Uterus (tissue), 3 donors: ENCODE measurements at regions not wholly inside any gene's neighbourhood (a gene's known extent, or its start where the extent isn't known, plus 50 kb on each side); places are given as distances from the start of the nearest gene placed in this dataset.
"Not testable (repeated sequence)": the region's sequence is repeated elsewhere in the genome, so short reads cannot be mapped to it uniquely, and the experiment has no call there.

Source experiments
- DNase-seq, 2 donors: peaks; one replicate each; pipeline ENCODE4 v3.0.0-alpha.2; 2019 to 2020
- H3K27ac ChIP-seq, 2 donors: fragments of 200-600 bp; sonication (generic); 1 replicate in 1 of 2; 2 replicates in 1 of 2; pipeline ENCODE4 v1.5.1; 2016 to 2018
- H3K27me3 ChIP-seq, 2 donors: fragments of 200-600 bp; sonication (generic); one replicate each; pipeline ENCODE4 v1.5.1; 2018 to 2019; ENCODE audit warnings: control low read depth in 1 of 2
- H3K36me3 ChIP-seq, 2 donors: fragments of 200-600 bp; sonication (generic); one replicate each; pipeline ENCODE4 v1.5.1; 2019; ENCODE audit warnings: control low read depth in 1 of 2
- H3K4me1 ChIP-seq, 2 donors: fragments of 200-600 bp; sonication (generic); one replicate each; pipeline ENCODE4 v1.5.1; 2018 to 2019; ENCODE audit warnings: control low read depth in 1 of 2
- H3K4me3 ChIP-seq, 2 donors: fragments of 200-600 bp; sonication (generic); 1 replicate in 1 of 2; 2 replicates in 1 of 2; pipeline ENCODE4 v1.5.1; 2018 to 2019; ENCODE audit warnings: mild to moderate bottlenecking in 1 of 2
- H3K9me3 ChIP-seq, 2 donors: fragments of 200-600 bp; sonication (generic); one replicate each; pipeline ENCODE4 v1.5.1; 2019; ENCODE audit warnings: control low read depth in 1 of 2
- POLR2A ChIP-seq, 2 donors: fragments of 450-650 bp; IDR thresholded peaks; one replicate each; pipeline ENCODE4 v1.6.1; 2016; ENCODE audit warnings: antibody characterized with exemption in 2 of 2, mild to moderate bottlenecking in 1 of 2, moderate library complexity in 1 of 2
- intact Hi-C: fragments of 100-400 bp; cut with DNase I; formaldehyde crosslinking; loops from one replicate; pipeline ENCODE4 v1.15.1; 2023; ENCODE audit warnings: low total_unique reads
- TF ChIP-seq, protein P1 (sequence below), 4 experiments: fragments of 200-600 bp in 2 of 4; fragments of 450-650 bp in 2 of 4; sonication (generic) in 2 of 4; IDR thresholded peaks; one replicate each; pipeline ENCODE4 v1.5.1; 2016 to 2019; ENCODE audit warnings: antibody characterized with exemption in 4 of 4, mild to moderate bottlenecking in 2 of 4, moderate library complexity in 1 of 4
- donor health status: DM: yes; HTN: yes; CAD: no.

DNA sequence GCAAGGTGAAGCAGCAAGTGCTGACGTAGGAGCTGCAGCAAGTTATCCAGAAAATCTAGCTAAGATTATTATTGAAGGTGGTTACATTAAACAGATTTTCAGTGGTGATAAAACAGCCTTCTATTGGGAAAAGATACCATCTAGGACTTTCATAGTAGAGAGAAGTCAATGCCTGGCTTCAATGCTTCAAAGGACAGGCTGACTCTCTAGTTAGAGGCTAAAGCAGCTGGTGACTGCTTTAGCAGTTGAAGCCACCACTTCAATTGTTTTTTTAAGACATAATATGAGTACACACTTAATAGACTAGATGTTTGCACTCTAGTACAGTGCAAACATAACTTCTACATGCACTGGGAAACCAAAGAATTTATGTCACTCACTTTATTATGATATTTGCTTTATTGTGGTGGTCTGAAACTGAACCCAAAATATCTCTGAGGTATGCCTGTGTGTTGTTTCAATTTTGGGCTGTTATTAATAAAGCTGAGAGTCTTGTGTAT lies 1026.9 kb upstream of the FOXG1 start:
- Histone ChIP-seq H3K9me3 (no peaks in the 10 kb centered on the region), H3K4me1 (no peaks in the 10 kb centered on the region), H3K4me3 (no peak overlapping the region), H3K27ac (no peak overlapping the region), H3K36me3 (no peaks in the 10 kb centered on the region), H3K27me3 (no peaks in the 10 kb centered on the region)
- intact Hi-C loops, result no loop called here
- TF ChIP-seq, protein P1, sequence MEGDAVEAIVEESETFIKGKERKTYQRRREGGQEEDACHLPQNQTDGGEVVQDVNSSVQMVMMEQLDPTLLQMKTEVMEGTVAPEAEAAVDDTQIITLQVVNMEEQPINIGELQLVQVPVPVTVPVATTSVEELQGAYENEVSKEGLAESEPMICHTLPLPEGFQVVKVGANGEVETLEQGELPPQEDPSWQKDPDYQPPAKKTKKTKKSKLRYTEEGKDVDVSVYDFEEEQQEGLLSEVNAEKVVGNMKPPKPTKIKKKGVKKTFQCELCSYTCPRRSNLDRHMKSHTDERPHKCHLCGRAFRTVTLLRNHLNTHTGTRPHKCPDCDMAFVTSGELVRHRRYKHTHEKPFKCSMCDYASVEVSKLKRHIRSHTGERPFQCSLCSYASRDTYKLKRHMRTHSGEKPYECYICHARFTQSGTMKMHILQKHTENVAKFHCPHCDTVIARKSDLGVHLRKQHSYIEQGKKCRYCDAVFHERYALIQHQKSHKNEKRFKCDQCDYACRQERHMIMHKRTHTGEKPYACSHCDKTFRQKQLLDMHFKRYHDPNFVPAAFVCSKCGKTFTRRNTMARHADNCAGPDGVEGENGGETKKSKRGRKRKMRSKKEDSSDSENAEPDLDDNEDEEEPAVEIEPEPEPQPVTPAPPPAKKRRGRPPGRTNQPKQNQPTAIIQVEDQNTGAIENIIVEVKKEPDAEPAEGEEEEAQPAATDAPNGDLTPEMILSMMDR (IDR thresholded peaks at IDR 0.05), result no peak
- no peak for TF ChIP-seq POLR2A (IDR thresholded peaks at IDR 0.05)
- DNase-seq, result no peak

DNA sequence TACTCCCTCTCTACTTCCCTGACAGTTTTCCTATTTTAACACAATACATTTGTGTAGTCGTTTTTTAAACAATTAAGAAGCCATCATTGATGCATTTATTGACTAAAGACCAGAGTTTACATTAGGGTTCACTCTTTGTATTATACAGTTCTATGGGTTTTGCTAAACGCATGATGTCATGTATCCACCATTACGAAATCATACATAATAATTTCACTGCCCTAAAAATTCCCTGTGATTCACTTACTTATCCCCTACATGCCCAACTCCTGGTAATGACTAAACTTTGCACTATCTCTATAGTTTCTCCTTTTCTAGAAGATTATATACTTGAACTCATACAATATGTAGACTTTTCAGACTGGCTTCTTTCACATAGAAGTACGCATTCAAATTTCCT lies 1016.5 kb upstream of the FOXG1 start:
- Histone ChIP-seq H3K36me3 (no peaks in the 10 kb centered on the region), H3K27ac (no peak overlapping the region), H3K4me1 (no peaks in the 10 kb centered on the region), H3K27me3 (no peaks in the 10 kb centered on the region), H3K9me3 (no peaks in the 10 kb centered on the region), H3K4me3 (no peak overlapping the region)
- TF ChIP-seq, protein P1 (IDR thresholded peaks at IDR 0.05), result no peak
- TF ChIP-seq POLR2A (IDR thresholded peaks at IDR 0.05), result no peak
- DNase-seq, result no peak
- intact Hi-C loops, result no loop called here

DNA sequence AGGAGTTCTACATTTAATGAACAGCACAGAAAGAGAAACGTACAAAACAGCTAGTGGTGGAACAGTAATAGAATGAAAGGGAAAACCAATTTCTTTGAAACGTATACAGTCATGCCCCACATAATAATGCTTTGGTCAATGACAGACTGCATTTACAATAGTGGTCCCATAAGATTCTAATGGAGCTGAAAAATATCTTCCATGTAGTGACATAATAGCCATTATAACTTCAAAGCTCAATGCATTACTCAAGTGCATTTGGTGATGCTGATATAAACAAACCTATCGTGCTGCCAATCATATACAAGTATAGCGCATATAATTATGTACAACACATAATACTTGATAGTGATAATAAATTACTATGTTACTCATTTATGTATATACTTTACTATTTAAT lies 1008.9 kb upstream of the FOXG1 start:
- H3K36me3 ChIP-seq, H3K4me1 ChIP-seq, H3K9me3 ChIP-seq, DNase-seq, H3K4me3 ChIP-seq, intact Hi-C loops, H3K27me3 ChIP-seq, H3K27ac ChIP-seq: not testable (repeated sequence)

- intact Hi-C loops, H3K9me3 ChIP-seq, H3K27ac ChIP-seq, H3K27me3 ChIP-seq, H3K36me3 ChIP-seq, H3K4me1 ChIP-seq, H3K4me3 ChIP-seq, DNase-seq: not testable (repeated sequence)
Observed at GRCh38 chr14:27760367-27760766, 1006.2 kb upstream of the FOXG1 start.

DNA sequence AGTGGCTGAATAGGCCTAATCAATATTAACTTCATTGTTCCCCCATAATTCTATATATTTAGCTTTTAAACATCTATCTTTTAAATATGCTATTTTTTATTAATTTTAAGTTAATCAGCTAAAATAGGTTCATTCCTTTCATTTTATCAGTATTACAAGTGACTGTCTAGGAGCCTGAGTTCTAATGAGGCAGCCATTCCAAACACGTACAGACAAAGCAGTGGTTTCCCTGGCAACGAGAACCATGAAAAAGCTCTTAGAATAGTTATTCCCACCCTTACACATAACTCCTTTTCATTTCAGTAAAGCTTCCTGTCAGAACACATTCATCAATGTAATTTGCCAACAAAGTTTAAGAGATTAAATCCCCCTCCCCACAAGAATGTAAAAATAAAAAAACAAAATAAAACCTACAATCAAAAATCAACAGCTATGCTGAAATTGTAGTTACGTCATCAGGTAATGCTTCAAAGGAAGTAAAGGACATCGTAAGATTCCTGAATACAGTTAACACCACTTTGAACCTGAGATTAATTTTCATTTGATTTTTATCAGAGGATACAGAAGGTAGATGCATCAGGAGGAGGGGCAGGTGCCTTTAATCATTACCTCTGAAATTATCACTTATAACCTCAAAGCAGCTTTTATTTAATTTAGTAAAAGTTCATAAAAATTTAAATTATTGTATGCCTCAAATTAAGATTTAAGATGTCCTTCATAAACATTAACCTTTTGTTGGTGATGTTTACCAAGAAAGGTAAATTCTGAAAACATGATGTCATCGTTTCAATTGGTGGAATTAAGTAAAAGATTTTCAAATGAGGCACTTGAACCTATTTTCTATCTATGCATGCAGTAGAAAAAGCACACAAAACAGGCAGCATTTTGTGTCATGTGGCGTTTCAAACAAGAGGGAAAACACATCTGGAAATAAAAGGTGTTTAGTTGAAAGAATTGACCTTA lies 967.2 kb upstream of the FOXG1 start:
- H3K27me3 ChIP-seq, H3K9me3 ChIP-seq, H3K4me1 ChIP-seq, H3K36me3 ChIP-seq, H3K4me3 ChIP-seq, intact Hi-C loops, DNase-seq, H3K27ac ChIP-seq: not testable (repeated sequence)

GRCh38 chr14:27817746-27818430 lies 948.7 kb upstream of the FOXG1 start:
- H3K36me3 ChIP-seq, H3K27ac ChIP-seq, intact Hi-C loops, H3K9me3 ChIP-seq, DNase-seq, H3K4me3 ChIP-seq, H3K4me1 ChIP-seq, H3K27me3 ChIP-seq: not testable (repeated sequence)

- intact Hi-C loops, DNase-seq, H3K27ac ChIP-seq, H3K9me3 ChIP-seq, H3K36me3 ChIP-seq, H3K4me3 ChIP-seq, H3K4me1 ChIP-seq, H3K27me3 ChIP-seq: not testable (repeated sequence)
Observed at GRCh38 chr14:27826149-27826548, 940.4 kb upstream of the FOXG1 start.

DNA sequence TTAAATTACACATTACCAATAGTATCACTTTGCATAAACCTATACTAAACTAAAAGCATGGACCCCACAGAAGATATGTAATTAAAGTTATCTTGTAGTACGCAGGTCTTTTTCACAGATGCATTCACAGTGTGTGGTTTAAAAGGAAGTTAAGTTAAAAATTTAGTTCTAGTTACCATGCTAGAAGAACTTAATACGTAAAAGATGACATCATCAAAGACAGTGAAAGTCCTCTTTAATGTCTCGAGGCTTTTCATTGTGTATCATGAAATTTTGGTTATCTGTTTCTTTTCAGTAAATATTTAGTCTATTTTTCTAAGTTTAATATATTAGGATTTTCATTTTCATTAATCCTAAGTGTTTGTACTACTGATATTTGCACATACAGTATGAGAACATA lies 934.6 kb upstream of the FOXG1 start:
- H3K9me3 ChIP-seq, DNase-seq, H3K27ac ChIP-seq, H3K4me3 ChIP-seq, H3K27me3 ChIP-seq, H3K4me1 ChIP-seq, H3K36me3 ChIP-seq, intact Hi-C loops: not testable (repeated sequence)

- intact Hi-C loops, H3K4me3 ChIP-seq: not testable (repeated sequence)
Observed at GRCh38 chr14:27833001-27833400, 933.6 kb upstream of the FOXG1 start.

More at GRCh38 chr14:27833001-27833400, 933.6 kb upstream of the FOXG1 start:
- H3K27ac ChIP-seq, H3K4me1 ChIP-seq, H3K9me3 ChIP-seq, H3K27me3 ChIP-seq, DNase-seq, H3K36me3 ChIP-seq: not testable (repeated sequence)
